SU-DHL-6 (cell line): ENCODE measurements at regions not wholly inside any gene's neighbourhood (a gene's known extent, or its start where the extent isn't known, plus 50 kb on each side); places are given as distances from the start of the nearest gene placed in this dataset.

Experiments used
- H2AFZ ChIP-seq: fragments of 200-600 bp; sonication (generic); 2 replicates; pipeline ENCODE4 v1.6.1; 2014; ENCODE audit warnings: low read depth, mild to moderate bottlenecking, moderate library complexity, mixed read lengths, antibody characterized with exemption, low read length; ENCODE audit not compliant: severe bottlenecking
- H3F3A ChIP-seq: fragments of 200-600 bp; shearing (Covaris generic); 2 replicates; pipeline ENCODE4 v1.6.0; 2016; ENCODE audit warnings: antibody characterized with exemption, mild to moderate bottlenecking; ENCODE audit not compliant: insufficient read depth
- H3K27ac ChIP-seq: fragments of 200-600 bp; sonication (generic); 2 replicates; pipeline ENCODE4 v1.5.1; 2016; ENCODE audit warnings: low read depth, mild to moderate bottlenecking, low read length, moderate library complexity, mixed read lengths
- H3K27me3 ChIP-seq: fragments of 200-600 bp; sonication (generic), shearing (Covaris generic); 2 replicates; pipeline ENCODE4 v1.6.0; 2014; ENCODE audit warnings: mild to moderate bottlenecking, low read length
- H3K36me3 ChIP-seq: fragments of 200-600 bp; sonication (generic); 2 replicates; pipeline ENCODE4 v1.6.1; 2014; ENCODE audit warnings: mild to moderate bottlenecking, low read length, mixed read lengths
- H3K4me2 ChIP-seq: fragments of 300-600, 200-600 bp; shearing (Covaris generic), sonication (generic); 2 replicates; pipeline ENCODE4 v1.6.0; 2014; ENCODE audit warnings: low read length, low read depth, mild to moderate bottlenecking; ENCODE audit not compliant: poor library complexity, severe bottlenecking
- H3K4me3 ChIP-seq: fragments of 200-600 bp; sonication (generic); 2 replicates; pipeline ENCODE4 v1.5.1; 2014; ENCODE audit warnings: antibody characterized with exemption, low read length, mild to moderate bottlenecking, mixed read lengths; ENCODE audit not compliant: insufficient read depth, poor library complexity, severe bottlenecking
- H3K79me2 ChIP-seq: fragments of 200-600 bp; sonication (generic); 2 replicates; pipeline ENCODE4 v1.6.1; 2014; ENCODE audit warnings: mild to moderate bottlenecking, low read length, moderate library complexity; ENCODE audit not compliant: insufficient read depth
- H3K9ac ChIP-seq: fragments of 200-600 bp; sonication (generic); 2 replicates; pipeline ENCODE4 v1.7.0; 2014; ENCODE audit warnings: mild to moderate bottlenecking, low read length
- H3K9me2 ChIP-seq: fragments of 200-600 bp; sonication (generic); replicated peaks from 2 replicates; pipeline ENCODE4 v1.6.1; 2014; ENCODE audit warnings: low read length; ENCODE audit not compliant: insufficient read depth
- H3K9me3 ChIP-seq: fragments of 200-600 bp; sonication (generic); 2 replicates; pipeline ENCODE4 v1.6.1; 2014; ENCODE audit warnings: low read length, mixed read lengths; ENCODE audit not compliant: insufficient read depth
- H4K20me1 ChIP-seq: fragments of 200-600 bp; sonication (generic); 2 replicates; pipeline ENCODE4 v1.6.1; 2014; ENCODE audit warnings: low read depth, mild to moderate bottlenecking, antibody characterized with exemption, low read length, moderate library complexity, mixed read lengths
- CTCF ChIP-seq: fragments of 200-600 bp; sonication (generic); IDR thresholded peaks from one replicate; pipeline ENCODE4 v1.5.1; 2017; ENCODE audit warnings: antibody characterized with exemption, mild to moderate bottlenecking, low read length, moderate library complexity; ENCODE audit not compliant: insufficient read depth, poor library complexity, severe bottlenecking
- EZH2phosphoT487 ChIP-seq: fragments of 200-600 bp; sonication (generic), shearing (Covaris generic); conservative IDR thresholded peaks from 2 replicates; pipeline ENCODE4 v1.6.1; 2018; ENCODE audit warnings: mild to moderate bottlenecking, antibody characterized with exemption, low read length, moderate library complexity, mixed read lengths

- Histone ChIP-seq H3K36me3 (no peaks in the 10 kb centered on the region), H3K79me2 (no peaks in the 10 kb centered on the region), H3F3A (no peaks in the 10 kb centered on the region), H2AFZ (no peak overlapping the region), H3K27me3 (no peaks in the 10 kb centered on the region), H3K4me3 (no peak overlapping the region), H4K20me1 (no peaks in the 10 kb centered on the region), H3K9ac (no peak overlapping the region), H3K4me2 (no peak overlapping the region), H3K9me2 (no peaks in the 10 kb centered on the region; the same call in 1 of the 2 replicates), H3K27ac (no peak overlapping the region), H3K9me3 (no peaks in the 10 kb centered on the region)
- TF ChIP-seq EZH2phosphoT487, result no peak
- TF ChIP-seq CTCF, result no peak
Observed at GRCh38 chr13:73324842-73325722, 266.3 kb downstream of the KLF5 start.

- Histone ChIP-seq H3K4me2 (no peak overlapping the region), H3F3A (no peaks in the 10 kb centered on the region), H2AFZ (no peak overlapping the region), H3K79me2 (no peaks in the 10 kb centered on the region), H3K36me3 (no peaks in the 10 kb centered on the region), H3K9me3 (no peaks in the 10 kb centered on the region), H4K20me1 (no peaks in the 10 kb centered on the region), H3K9ac (no peak overlapping the region), H3K27me3 (no peaks in the 10 kb centered on the region), H3K9me2 (no peaks in the 10 kb centered on the region; the same call in 1 of the 2 replicates), H3K27ac (no peak overlapping the region), H3K4me3 (no peak overlapping the region)
- TF ChIP-seq CTCF, result no peak
- no peak for TF ChIP-seq EZH2phosphoT487
Observed at GRCh38 chr13:73323615-73324014, 264.8 kb downstream of the KLF5 start.

GRCh38 chr13:73321043-73321442 is 262.2 kb downstream of the KLF5 start:
- no peaks in the 10 kb centered on the region for H3K79me2 ChIP-seq
- no peaks in the 10 kb centered on the region for H3K36me3 ChIP-seq
- H3K9me3 ChIP-seq, result no peaks in the 10 kb centered on the region; the same call in 1 of the 2 replicates
- H3K9me2 ChIP-seq, result no peaks in the 10 kb centered on the region
- no peaks in the 10 kb centered on the region for H3F3A ChIP-seq
- H3K27me3 ChIP-seq, result no peaks in the 10 kb centered on the region
- H2AFZ ChIP-seq, result no peak overlapping the region
- no peak overlapping the region for H3K4me3 ChIP-seq
- H3K27ac ChIP-seq, result no peak overlapping the region
- no peak overlapping the region for H3K9ac ChIP-seq
- no peak overlapping the region for H3K4me2 ChIP-seq
- no peaks in the 10 kb centered on the region for H4K20me1 ChIP-seq
- TF ChIP-seq CTCF (no peak), EZH2phosphoT487 (no peak)
